ENCODE measurements at regions not wholly inside any gene's neighbourhood (a gene's known extent, or its start where the extent isn't known, plus 50 kb on each side); places are given as distances from the start of the nearest gene placed in this dataset.

GRCh38 chr20:11826334-11826733 is 91.4 kb upstream of the BTBD3 start:
- no peak for TF ChIP-seq POLR2AphosphoS5 (IDR thresholded peaks at IDR 0.05; ENCODE audit: low read depth, low read length)
- TF ChIP-seq REST (IDR thresholded peaks at IDR 0.05; ENCODE audit: insufficient read depth in 1 of 2, low read depth in 2 of 2, low read length in 2 of 2): no peak
- TF ChIP-seq TAF1 (IDR thresholded peaks at IDR 0.05; ENCODE audit: borderline replicate concordance, insufficient read depth, low read length): no peak
